ENCODE measurements at regions not wholly inside any gene's neighbourhood (a gene's known extent, or its start where the extent isn't known, plus 50 kb on each side); places are given as distances from the start of the nearest gene placed in this dataset.

DNA sequence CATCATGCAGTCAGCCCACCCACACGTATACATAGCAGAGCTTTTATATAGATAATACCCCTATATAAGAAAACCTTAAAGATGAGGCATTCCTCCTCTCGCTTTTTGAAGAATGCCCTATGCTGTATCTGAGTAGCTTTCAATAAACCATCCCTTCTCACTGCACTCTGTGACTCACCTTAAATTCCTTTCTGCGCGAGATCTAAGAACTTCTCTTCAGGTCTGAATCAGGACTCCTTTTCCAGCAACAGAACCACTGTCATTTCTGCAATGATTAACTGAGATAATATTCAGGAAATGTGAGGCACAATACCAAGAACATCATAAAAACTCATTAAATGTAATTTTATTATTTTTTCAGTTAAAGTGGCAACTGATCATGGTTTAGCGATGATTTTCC, 76.4 kb upstream of the DCLK2 start:
- H3K27me3 Mint-ChIP-seq (ENCODE audit: insufficient read depth, unreplicated experiment): no peaks in the 10 kb centered on the region
- H3K27me3 ChIP-seq (replicated peaks; ENCODE audit: control insufficient read depth, insufficient read depth, low read length): no peaks in the 10 kb centered on the region
- POLR2A ChIA-PET: no interaction called here
- no peaks in the 10 kb centered on the region for H3K4me1 ChIP-seq
- no peaks in the 10 kb centered on the region for H3K36me3 ChIP-seq (ENCODE audit: control insufficient read depth, insufficient read depth, low read length)
- H3K4me3 ChIP-seq (ENCODE audit: low read depth, low read length): no peak overlapping the region
- H3K4me1 Mint-ChIP-seq (ENCODE audit: low read depth, unreplicated experiment): no peaks in the 10 kb centered on the region
- CTCF ChIA-PET: no interaction called here
- H3K4me3 Mint-ChIP-seq (ENCODE audit: unreplicated experiment): no peak overlapping the region
- no peaks in the 10 kb centered on the region for H3K9me3 Mint-ChIP-seq (ENCODE audit: unreplicated experiment)
- no peak for DNase-seq
- H3K36me3 Mint-ChIP-seq (ENCODE audit: insufficient read depth, unreplicated experiment): no peaks in the 10 kb centered on the region
- TF ChIP-seq CTCF (IDR thresholded peaks at IDR 0.05; ENCODE audit: insufficient read depth in 1 of 2, low read depth in 1 of 2, low read length in 1 of 2, severe bottlenecking in 1 of 2, unreplicated experiment in 1 of 2): no peak
- BruUV-seq (replicated peaks): no TSS peak
- intact Hi-C loops (cut with micrococcal nuclease; ENCODE audit: unreplicated experiment): no loop called here
- no peaks in the 10 kb centered on the region for H3K9me3 ChIP-seq
- H3K27ac Mint-ChIP-seq (ENCODE audit: unreplicated experiment): no peak overlapping the region

GRCh38 chr4:150002561-150002960, 75.7 kb upstream of the DCLK2 start:
- ChIA-PET POLR2A (no interaction called here), CTCF (no interaction called here)
- H3K27me3 ChIP-seq (replicated peaks; ENCODE audit: control insufficient read depth, insufficient read depth, low read length): no peaks in the 10 kb centered on the region
- Mint-ChIP-seq H3K27me3 (ENCODE audit: insufficient read depth, unreplicated experiment) (no peaks in the 10 kb centered on the region), H3K36me3 (ENCODE audit: insufficient read depth, unreplicated experiment) (no peaks in the 10 kb centered on the region), H3K27ac (ENCODE audit: unreplicated experiment) (no peak overlapping the region), H3K4me1 (ENCODE audit: low read depth, unreplicated experiment) (no peaks in the 10 kb centered on the region), H3K4me3 (ENCODE audit: unreplicated experiment) (no peak overlapping the region), H3K9me3 (ENCODE audit: unreplicated experiment) (no peaks in the 10 kb centered on the region)
- no peak for TF ChIP-seq CTCF (IDR thresholded peaks at IDR 0.05; ENCODE audit: insufficient read depth in 1 of 2, low read depth in 1 of 2, low read length in 1 of 2, severe bottlenecking in 1 of 2, unreplicated experiment in 1 of 2)
- BruUV-seq (replicated peaks): no TSS peak
- no peak overlapping the region for H3K4me3 ChIP-seq (ENCODE audit: low read depth, low read length)
- H3K4me1 ChIP-seq: no peaks in the 10 kb centered on the region
- no peak for DNase-seq
- no peaks in the 10 kb centered on the region for H3K36me3 ChIP-seq (ENCODE audit: control insufficient read depth, insufficient read depth, low read length)
- intact Hi-C loops (cut with micrococcal nuclease; ENCODE audit: unreplicated experiment): no loop called here
- H3K9me3 ChIP-seq: no peaks in the 10 kb centered on the region

GRCh38 chr4:150004481-150004880, 73.8 kb upstream of the DCLK2 start:
- Histone ChIP-seq H3K4me3 (ENCODE audit: low read depth, low read length) (no peak overlapping the region), H3K27me3 (replicated peaks; ENCODE audit: control insufficient read depth, insufficient read depth, low read length) (no peaks in the 10 kb centered on the region; the same call in none of the 2 replicates), H3K4me1 (no peaks in the 10 kb centered on the region), H3K9me3 (no peaks in the 10 kb centered on the region), H3K36me3 (ENCODE audit: control insufficient read depth, insufficient read depth, low read length) (no peaks in the 10 kb centered on the region)
- DNase-seq: no peak
- CTCF ChIA-PET: interaction anchor here (1.0 kb wide), 1 partner anchor 205 kb away, joined by 3 read pairs; no protein-coding TSS in a partner anchor
- no peak overlapping the region for H3K4me3 Mint-ChIP-seq (ENCODE audit: unreplicated experiment)
- H3K27ac Mint-ChIP-seq (ENCODE audit: unreplicated experiment): no peak overlapping the region
- POLR2A ChIA-PET: no interaction called here
- H3K9me3 Mint-ChIP-seq (ENCODE audit: unreplicated experiment): no peaks in the 10 kb centered on the region
- no peaks in the 10 kb centered on the region for H3K27me3 Mint-ChIP-seq (ENCODE audit: insufficient read depth, unreplicated experiment)
- intact Hi-C loops (cut with micrococcal nuclease; ENCODE audit: unreplicated experiment): no loop called here
- no peak for TF ChIP-seq CTCF (IDR thresholded peaks at IDR 0.05; ENCODE audit: insufficient read depth in 1 of 2, low read depth in 1 of 2, low read length in 1 of 2, severe bottlenecking in 1 of 2, unreplicated experiment in 1 of 2)
- no peaks in the 10 kb centered on the region for H3K36me3 Mint-ChIP-seq (ENCODE audit: insufficient read depth, unreplicated experiment)
- BruUV-seq (replicated peaks): no TSS peak
- H3K4me1 Mint-ChIP-seq (ENCODE audit: low read depth, unreplicated experiment): no peaks in the 10 kb centered on the region

Data from Caco-2 (cell line).